Endodermal cell (in vitro differentiated cells): ENCODE measurements at regions not wholly inside any gene's neighbourhood (a gene's known extent, or its start where the extent isn't known, plus 50 kb on each side); places are given as distances from the start of the nearest gene placed in this dataset.
A peak's percentile ranks its signal among the peaks of the same experiment; 100 is the strongest.

ENCODE experiments used
- DNase-seq: peaks from one replicate; pipeline ENCODE4 v3.0.0-alpha.2; 2017
- H3K27ac ChIP-seq: 2 replicates; pipeline ENCODE4 v1.5.1; 2013; ENCODE audit warnings: mild to moderate bottlenecking, low read depth, low read length, moderate library complexity
- H3K27me3 ChIP-seq: 2 replicates; pipeline ENCODE4 v1.6.1; 2013; ENCODE audit warnings: mild to moderate bottlenecking, low read length, moderate library complexity; ENCODE audit not compliant: insufficient read depth, control insufficient read depth, poor library complexity, severe bottlenecking
- H3K36me3 ChIP-seq: 2 replicates; pipeline ENCODE4 v1.7.0; 2013; ENCODE audit warnings: mild to moderate bottlenecking, low read length, moderate library complexity; ENCODE audit not compliant: control insufficient read depth, insufficient read depth
- H3K4me1 ChIP-seq: one replicate; pipeline ENCODE4 v1.7.0; 2013; ENCODE audit warnings: low read length; ENCODE audit not compliant: control insufficient read depth, insufficient read depth
- H3K4me3 ChIP-seq: 2 replicates; pipeline ENCODE4 v1.5.1; 2013; ENCODE audit warnings: mild to moderate bottlenecking, low read length, moderate library complexity
- H3K9ac ChIP-seq: 2 replicates; pipeline ENCODE4 v1.6.1; 2013; ENCODE audit warnings: mild to moderate bottlenecking, low read length, moderate library complexity; ENCODE audit not compliant: poor library complexity, severe bottlenecking; ENCODE audit errors: extremely low read depth
- H3K9me3 ChIP-seq: 2 replicates; pipeline ENCODE4 v1.6.1; 2013; ENCODE audit warnings: mild to moderate bottlenecking, low read length, moderate library complexity; ENCODE audit not compliant: control insufficient read depth
- H3K27ac Mint-ChIP-seq: 2 replicates; pipeline ENCODE4 v1.8.0; 2020; ENCODE audit warnings: mixed read lengths
- H3K27me3 Mint-ChIP-seq: 2 replicates; pipeline ENCODE4 v1.8.0; 2021; ENCODE audit warnings: mild to moderate bottlenecking, mixed read lengths; ENCODE audit not compliant: insufficient read depth
- H3K36me3 Mint-ChIP-seq: 2 replicates; pipeline ENCODE4 v1.8.0; 2020; ENCODE audit warnings: low read depth, mixed read lengths
- H3K4me1 Mint-ChIP-seq: 2 replicates; pipeline ENCODE4 v1.8.0; 2020; ENCODE audit warnings: mixed read lengths
- H3K4me3 Mint-ChIP-seq: 2 replicates; pipeline ENCODE4 v1.8.0; 2020; ENCODE audit warnings: mild to moderate bottlenecking, moderate library complexity, mixed read lengths
- H3K9me3 Mint-ChIP-seq: 2 replicates; pipeline ENCODE4 v1.8.0; 2020; ENCODE audit warnings: mild to moderate bottlenecking, mixed read lengths
- WGBS, 2 experiments: methylation state at CpG; one replicate each; pipeline versions ENCODE4 v1.1.5 to v1.1.7; 2013; ENCODE audit warnings: missing lambda C conversion rate in 2 of 2, mixed read lengths in 1 of 2; ENCODE audit not compliant: insufficient coverage in 1 of 2, insufficient read length in 1 of 2; 5-methylcytosine and 5-hydroxymethylcytosine counted together
- TF ChIP-seq, protein P1 (sequence below): fragments of 200-600 bp; sonication (generic); conservative IDR thresholded peaks from 2 replicates; pipeline ENCODE4 v1.5.0; 2021; ENCODE audit warnings: antibody characterized with exemption, mild to moderate bottlenecking

DNA sequence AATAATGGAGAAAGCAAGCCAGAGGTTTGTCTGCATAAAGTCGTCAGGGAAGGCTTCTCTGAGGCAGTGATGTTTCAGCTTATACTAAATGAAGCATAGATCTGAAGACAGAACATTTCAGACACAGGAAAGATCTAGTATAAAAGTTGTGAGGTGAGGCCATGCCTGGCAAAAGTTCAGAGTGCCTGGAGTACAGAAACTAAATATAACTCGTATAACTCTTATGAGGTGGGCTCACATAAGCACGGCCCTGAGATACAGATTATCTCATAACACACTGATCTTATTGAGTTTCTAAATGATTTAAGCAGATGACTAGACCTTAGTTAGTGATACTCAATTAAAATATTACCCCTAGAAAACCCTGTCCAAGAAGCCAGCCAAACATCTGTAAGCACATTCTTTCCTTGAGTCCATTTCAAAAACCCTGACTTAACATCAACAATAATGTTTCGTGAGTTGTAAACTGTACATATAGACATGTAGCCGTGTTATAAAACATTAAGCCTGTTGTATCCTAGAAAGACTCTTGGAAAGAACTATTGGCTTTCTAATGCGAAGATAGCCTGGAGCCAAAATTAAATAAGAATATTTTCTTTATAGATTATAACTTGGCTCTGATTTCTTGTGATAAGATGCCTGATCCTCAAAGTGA lies 667.6 kb downstream of the TENT5A start:
- Histone ChIP-seq H3K4me1 (no peaks in the 10 kb centered on the region), H3K9me3 (no peaks in the 10 kb centered on the region), H3K4me3 (no peak overlapping the region), H3K36me3 (no peaks in the 10 kb centered on the region), H3K27me3 (no peaks in the 10 kb centered on the region), H3K27ac (no peak overlapping the region), H3K9ac (no peak overlapping the region)
- H3K27me3 Mint-ChIP-seq: no peaks in the 10 kb centered on the region
- H3K36me3 Mint-ChIP-seq: no peaks in the 10 kb centered on the region
- DNase-seq: no peak
- H3K27ac Mint-ChIP-seq: no peak overlapping the region
- no peaks in the 10 kb centered on the region for H3K4me1 Mint-ChIP-seq
- no peaks in the 10 kb centered on the region for H3K9me3 Mint-ChIP-seq
- 94 to 100% methylated on average over 1 to 6 of the region's 6 CpGs for WGBS, 2 experiments
- no peak overlapping the region for H3K4me3 Mint-ChIP-seq
- TF ChIP-seq, protein P1, sequence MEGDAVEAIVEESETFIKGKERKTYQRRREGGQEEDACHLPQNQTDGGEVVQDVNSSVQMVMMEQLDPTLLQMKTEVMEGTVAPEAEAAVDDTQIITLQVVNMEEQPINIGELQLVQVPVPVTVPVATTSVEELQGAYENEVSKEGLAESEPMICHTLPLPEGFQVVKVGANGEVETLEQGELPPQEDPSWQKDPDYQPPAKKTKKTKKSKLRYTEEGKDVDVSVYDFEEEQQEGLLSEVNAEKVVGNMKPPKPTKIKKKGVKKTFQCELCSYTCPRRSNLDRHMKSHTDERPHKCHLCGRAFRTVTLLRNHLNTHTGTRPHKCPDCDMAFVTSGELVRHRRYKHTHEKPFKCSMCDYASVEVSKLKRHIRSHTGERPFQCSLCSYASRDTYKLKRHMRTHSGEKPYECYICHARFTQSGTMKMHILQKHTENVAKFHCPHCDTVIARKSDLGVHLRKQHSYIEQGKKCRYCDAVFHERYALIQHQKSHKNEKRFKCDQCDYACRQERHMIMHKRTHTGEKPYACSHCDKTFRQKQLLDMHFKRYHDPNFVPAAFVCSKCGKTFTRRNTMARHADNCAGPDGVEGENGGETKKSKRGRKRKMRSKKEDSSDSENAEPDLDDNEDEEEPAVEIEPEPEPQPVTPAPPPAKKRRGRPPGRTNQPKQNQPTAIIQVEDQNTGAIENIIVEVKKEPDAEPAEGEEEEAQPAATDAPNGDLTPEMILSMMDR: no peak

DNA sequence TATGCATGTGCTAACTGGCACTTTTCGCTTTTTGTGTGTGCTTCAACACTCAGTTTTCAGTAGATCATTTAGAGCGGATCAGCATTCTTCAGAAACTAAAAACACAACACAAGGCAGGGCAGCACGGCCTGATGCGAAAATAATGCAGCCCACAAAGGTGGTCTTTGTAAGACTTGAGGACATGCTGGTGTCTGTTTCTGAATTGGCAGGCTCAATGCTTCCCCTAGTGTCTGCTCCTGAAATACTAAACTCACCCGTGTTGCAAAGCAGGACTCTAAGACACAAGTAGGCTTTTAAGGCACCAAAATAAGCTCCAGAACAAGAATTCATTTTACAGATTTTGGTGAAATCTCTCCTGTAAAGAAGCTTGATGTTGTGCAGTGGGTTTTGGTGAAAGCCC lies 676.5 kb downstream of the TENT5A start:
- no peak overlapping the region for H3K27ac Mint-ChIP-seq
- peaks cover under 1% of the 10 kb centered on the region for H3K9me3 Mint-ChIP-seq

DNA sequence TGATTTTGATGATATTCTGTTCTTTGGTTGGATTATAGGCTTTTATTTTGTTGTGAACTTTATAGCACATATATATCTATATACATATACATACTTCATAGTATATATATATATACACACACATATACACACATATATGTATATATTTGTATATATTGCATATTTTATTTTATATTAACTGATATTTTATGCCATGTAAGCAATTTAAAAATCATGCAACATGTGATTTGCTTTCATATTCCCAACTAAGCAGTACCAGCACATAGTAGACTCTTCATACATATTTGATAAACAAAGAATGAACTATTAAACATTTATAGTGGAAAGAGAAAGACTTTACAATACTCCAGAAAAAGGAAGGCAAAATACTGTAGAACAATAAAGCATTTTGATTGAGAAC lies 679.2 kb downstream of the TENT5A start:
- no peak overlapping the region for H3K4me3 ChIP-seq
- H3K9me3 ChIP-seq: no peaks in the 10 kb centered on the region
- no peaks in the 10 kb centered on the region for H3K4me1 ChIP-seq
- H3K27me3 ChIP-seq: no peaks in the 10 kb centered on the region
- H3K4me3 Mint-ChIP-seq: no peak overlapping the region
- TF ChIP-seq, protein P1: no peak
- no peak overlapping the region for H3K27ac ChIP-seq
- H3K36me3 Mint-ChIP-seq: no peaks in the 10 kb centered on the region
- peaks cover 3% of the 10 kb centered on the region for H3K4me1 Mint-ChIP-seq
- H3K27ac Mint-ChIP-seq: no peak overlapping the region
- DNase-seq: no peak
- no peaks in the 10 kb centered on the region for H3K36me3 ChIP-seq
- no peak overlapping the region for H3K9ac ChIP-seq
- H3K27me3 Mint-ChIP-seq: no peaks in the 10 kb centered on the region
- peaks cover 4% of the 10 kb centered on the region for H3K9me3 Mint-ChIP-seq

More for the DNA sequence above, 676.5 kb downstream of the TENT5A start:
- Histone ChIP-seq H3K27me3 (no peaks in the 10 kb centered on the region), H3K27ac (no peak overlapping the region), H3K4me3 (no peak overlapping the region), H3K36me3 (no peaks in the 10 kb centered on the region), H3K4me1 (no peaks in the 10 kb centered on the region), H3K9me3 (no peaks in the 10 kb centered on the region), H3K9ac (no peak overlapping the region)
- 42 to 54% methylated on average over 4 to 5 of the region's 5 CpGs for WGBS, 2 experiments
- H3K4me1 Mint-ChIP-seq: peaks cover 3% of the 10 kb centered on the region
- H3K27me3 Mint-ChIP-seq: no peaks in the 10 kb centered on the region
- TF ChIP-seq, protein P1: peak; percentile 86
- DNase-seq: peak; percentile 73
- H3K36me3 Mint-ChIP-seq: no peaks in the 10 kb centered on the region
- no peak overlapping the region for H3K4me3 Mint-ChIP-seq
